HG02763 (cell line): ENCODE measurements at regions not wholly inside any gene's neighbourhood (a gene's known extent, or its start where the extent isn't known, plus 50 kb on each side); places are given as distances from the start of the nearest gene placed in this dataset.

Source experiments
- ATAC-seq: cut with Tn5 transposase; IDR thresholded peaks from one replicate; pipeline ENCODE4 v1.9.1; 2021; ENCODE audit warnings: mild to moderate bottlenecking, moderate library complexity; ENCODE audit not compliant: unreplicated experiment

GRCh38 chrX:40172401-40173142, 74.8 kb upstream of the BCOR start:
- ATAC-seq = no peak

- ATAC-seq = no peak
These were observed 74.0 kb upstream of the BCOR start for GRCh38 chrX:40171513-40172400.

- ATAC-seq = no peak
These were observed 73.2 kb upstream of the BCOR start for GRCh38 chrX:40170830-40171512.

- ATAC-seq = peak; percentile 42
These were observed 71.7 kb upstream of the BCOR start for GRCh38 chrX:40169193-40170101.

GRCh38 chrX:40168480-40169011, 70.8 kb upstream of the BCOR start:
- no peak for ATAC-seq

GRCh38 chrX:40167850-40168479, 70.2 kb upstream of the BCOR start:
- ATAC-seq = no peak

GRCh38 chrX:40167233-40167849, 69.6 kb upstream of the BCOR start:
- no peak for ATAC-seq

GRCh38 chrX:40166582-40166981, 68.8 kb upstream of the BCOR start:
- ATAC-seq = no peak

GRCh38 chrX:40165861-40166260, 68.1 kb upstream of the BCOR start:
- ATAC-seq = no peak

- no peak for ATAC-seq
These were observed 67.4 kb upstream of the BCOR start for GRCh38 chrX:40165206-40165605.

- ATAC-seq = no peak
These were observed 67.0 kb upstream of the BCOR start for GRCh38 chrX:40164751-40165150.

- ATAC-seq = no peak
These were observed 60.4 kb upstream of the BCOR start for GRCh38 chrX:40158036-40158706.

- ATAC-seq = no peak
These were observed 59.7 kb upstream of the BCOR start for GRCh38 chrX:40157228-40158035.

- no peak for ATAC-seq
These were observed 58.9 kb upstream of the BCOR start for GRCh38 chrX:40156470-40157227.

GRCh38 chrX:40155589-40156469, 58.1 kb upstream of the BCOR start:
- no peak for ATAC-seq

- ATAC-seq = no peak
These were observed 57.3 kb upstream of the BCOR start for GRCh38 chrX:40154853-40155588.
